K562 (cell line): ENCODE measurements at regions not wholly inside any gene's neighbourhood (a gene's known extent, or its start where the extent isn't known, plus 50 kb on each side); places are given as distances from the start of the nearest gene placed in this dataset.

Source experiments
- ARID2 ChIP-seq: fragments of 450-650 bp; IDR thresholded peaks from 2 replicates; pipeline ENCODE4 v1.6.1; 2017; ENCODE audit warnings: antibody characterized with exemption, mild to moderate bottlenecking
- XRCC3 ChIP-seq: fragments of 450-650 bp; IDR thresholded peaks from 2 replicates; pipeline ENCODE4 v1.6.1; 2017; ENCODE audit warnings: mild to moderate bottlenecking, moderate library complexity
- TF ChIP-seq, protein P1 (sequence below), 2 experiments: fragments of 450-650 bp in 1 of 2; sonication (generic) in 1 of 2; formaldehyde crosslinking in 1 of 2; IDR thresholded peaks; 2 replicates each; pipeline versions ENCODE4 v1.7.1 to v1.9.0; 2016 to 2022; ENCODE audit warnings: inconsistent platforms in 1 of 2, mild to moderate bottlenecking in 1 of 2, missing genetic modification reagents in 1 of 2
- TF ChIP-seq, protein P2 (sequence below): fragments of 150-350 bp; conservative IDR thresholded peaks from 2 replicates; pipeline ENCODE4 v1.6.1; 2014; ENCODE audit warnings: low read length
- TF ChIP-seq, protein P3 (sequence below): sonication (generic); formaldehyde crosslinking; IDR thresholded peaks from 2 replicates; pipeline ENCODE4 v1.8.0; 2023; ENCODE audit warnings: mild to moderate bottlenecking, missing genetic modification reagents
- TF ChIP-seq, protein P4 (sequence below): sonication (generic); formaldehyde crosslinking; IDR thresholded peaks from 2 replicates; pipeline ENCODE4 v1.8.0; 2023; ENCODE audit warnings: mild to moderate bottlenecking, missing genetic modification reagents

DNA sequence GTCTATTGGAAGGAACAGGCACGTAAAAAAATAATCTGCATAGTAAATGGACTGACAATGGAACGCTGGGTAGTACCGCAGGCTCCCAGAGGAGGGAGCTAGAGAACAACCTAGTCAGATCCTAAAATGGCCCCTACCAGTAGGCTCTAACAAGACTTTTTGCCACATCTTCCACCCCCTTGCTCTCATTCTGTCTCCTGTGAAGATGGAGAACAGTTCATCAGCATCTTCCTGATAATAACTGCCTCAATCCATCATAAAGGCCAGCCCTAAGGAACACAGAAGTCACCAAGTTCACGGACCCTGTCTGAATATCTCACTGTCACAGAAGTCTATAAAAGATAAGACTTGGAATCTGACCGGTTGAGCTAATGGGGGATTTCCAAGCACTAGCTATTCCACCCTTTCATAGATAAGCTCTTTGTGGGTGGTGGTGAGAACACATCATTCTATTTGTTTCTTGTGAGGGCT is 133.4 kb downstream of the SLC1A3 start (continued):
- TF ChIP-seq, protein P1, sequence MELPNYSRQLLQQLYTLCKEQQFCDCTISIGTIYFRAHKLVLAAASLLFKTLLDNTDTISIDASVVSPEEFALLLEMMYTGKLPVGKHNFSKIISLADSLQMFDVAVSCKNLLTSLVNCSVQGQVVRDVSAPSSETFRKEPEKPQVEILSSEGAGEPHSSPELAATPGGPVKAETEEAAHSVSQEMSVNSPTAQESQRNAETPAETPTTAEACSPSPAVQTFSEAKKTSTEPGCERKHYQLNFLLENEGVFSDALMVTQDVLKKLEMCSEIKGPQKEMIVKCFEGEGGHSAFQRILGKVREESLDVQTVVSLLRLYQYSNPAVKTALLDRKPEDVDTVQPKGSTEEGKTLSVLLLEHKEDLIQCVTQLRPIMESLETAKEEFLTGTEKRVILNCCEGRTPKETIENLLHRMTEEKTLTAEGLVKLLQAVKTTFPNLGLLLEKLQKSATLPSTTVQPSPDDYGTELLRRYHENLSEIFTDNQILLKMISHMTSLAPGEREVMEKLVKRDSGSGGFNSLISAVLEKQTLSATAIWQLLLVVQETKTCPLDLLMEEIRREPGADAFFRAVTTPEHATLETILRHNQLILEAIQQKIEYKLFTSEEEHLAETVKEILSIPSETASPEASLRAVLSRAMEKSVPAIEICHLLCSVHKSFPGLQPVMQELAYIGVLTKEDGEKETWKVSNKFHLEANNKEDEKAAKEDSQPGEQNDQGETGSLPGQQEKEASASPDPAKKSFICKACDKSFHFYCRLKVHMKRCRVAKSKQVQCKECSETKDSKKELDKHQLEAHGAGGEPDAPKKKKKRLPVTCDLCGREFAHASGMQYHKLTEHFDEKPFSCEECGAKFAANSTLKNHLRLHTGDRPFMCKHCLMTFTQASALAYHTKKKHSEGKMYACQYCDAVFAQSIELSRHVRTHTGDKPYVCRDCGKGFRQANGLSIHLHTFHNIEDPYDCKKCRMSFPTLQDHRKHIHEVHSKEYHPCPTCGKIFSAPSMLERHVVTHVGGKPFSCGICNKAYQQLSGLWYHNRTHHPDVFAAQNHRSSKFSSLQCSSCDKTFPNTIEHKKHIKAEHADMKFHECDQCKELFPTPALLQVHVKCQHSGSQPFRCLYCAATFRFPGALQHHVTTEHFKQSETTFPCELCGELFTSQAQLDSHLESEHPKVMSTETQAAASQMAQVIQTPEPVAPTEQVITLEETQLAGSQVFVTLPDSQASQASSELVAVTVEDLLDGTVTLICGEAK (IDR thresholded peaks at IDR 0.05), result no peak
- TF ChIP-seq, protein P1 (CRISPR knock-in tag; IDR thresholded peaks at IDR 0.05), result no peak
- TF ChIP-seq, protein P2, sequence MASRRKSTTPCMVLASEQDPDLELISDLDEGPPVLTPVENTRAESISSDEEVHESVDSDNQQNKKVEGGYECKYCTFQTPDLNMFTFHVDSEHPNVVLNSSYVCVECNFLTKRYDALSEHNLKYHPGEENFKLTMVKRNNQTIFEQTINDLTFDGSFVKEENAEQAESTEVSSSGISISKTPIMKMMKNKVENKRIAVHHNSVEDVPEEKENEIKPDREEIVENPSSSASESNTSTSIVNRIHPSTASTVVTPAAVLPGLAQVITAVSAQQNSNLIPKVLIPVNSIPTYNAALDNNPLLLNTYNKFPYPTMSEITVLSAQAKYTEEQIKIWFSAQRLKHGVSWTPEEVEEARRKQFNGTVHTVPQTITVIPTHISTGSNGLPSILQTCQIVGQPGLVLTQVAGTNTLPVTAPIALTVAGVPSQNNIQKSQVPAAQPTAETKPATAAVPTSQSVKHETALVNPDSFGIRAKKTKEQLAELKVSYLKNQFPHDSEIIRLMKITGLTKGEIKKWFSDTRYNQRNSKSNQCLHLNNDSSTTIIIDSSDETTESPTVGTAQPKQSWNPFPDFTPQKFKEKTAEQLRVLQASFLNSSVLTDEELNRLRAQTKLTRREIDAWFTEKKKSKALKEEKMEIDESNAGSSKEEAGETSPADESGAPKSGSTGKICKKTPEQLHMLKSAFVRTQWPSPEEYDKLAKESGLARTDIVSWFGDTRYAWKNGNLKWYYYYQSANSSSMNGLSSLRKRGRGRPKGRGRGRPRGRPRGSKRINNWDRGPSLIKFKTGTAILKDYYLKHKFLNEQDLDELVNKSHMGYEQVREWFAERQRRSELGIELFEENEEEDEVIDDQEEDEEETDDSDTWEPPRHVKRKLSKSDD, result peak; percentile 74
- peak; percentile 85 for TF ChIP-seq ARID2
- TF ChIP-seq, protein P3, sequence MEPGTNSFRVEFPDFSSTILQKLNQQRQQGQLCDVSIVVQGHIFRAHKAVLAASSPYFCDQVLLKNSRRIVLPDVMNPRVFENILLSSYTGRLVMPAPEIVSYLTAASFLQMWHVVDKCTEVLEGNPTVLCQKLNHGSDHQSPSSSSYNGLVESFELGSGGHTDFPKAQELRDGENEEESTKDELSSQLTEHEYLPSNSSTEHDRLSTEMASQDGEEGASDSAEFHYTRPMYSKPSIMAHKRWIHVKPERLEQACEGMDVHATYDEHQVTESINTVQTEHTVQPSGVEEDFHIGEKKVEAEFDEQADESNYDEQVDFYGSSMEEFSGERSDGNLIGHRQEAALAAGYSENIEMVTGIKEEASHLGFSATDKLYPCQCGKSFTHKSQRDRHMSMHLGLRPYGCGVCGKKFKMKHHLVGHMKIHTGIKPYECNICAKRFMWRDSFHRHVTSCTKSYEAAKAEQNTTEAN (CRISPR knock-in tag), result no peak
- TF ChIP-seq XRCC3, result no peak
- TF ChIP-seq, protein P4, sequence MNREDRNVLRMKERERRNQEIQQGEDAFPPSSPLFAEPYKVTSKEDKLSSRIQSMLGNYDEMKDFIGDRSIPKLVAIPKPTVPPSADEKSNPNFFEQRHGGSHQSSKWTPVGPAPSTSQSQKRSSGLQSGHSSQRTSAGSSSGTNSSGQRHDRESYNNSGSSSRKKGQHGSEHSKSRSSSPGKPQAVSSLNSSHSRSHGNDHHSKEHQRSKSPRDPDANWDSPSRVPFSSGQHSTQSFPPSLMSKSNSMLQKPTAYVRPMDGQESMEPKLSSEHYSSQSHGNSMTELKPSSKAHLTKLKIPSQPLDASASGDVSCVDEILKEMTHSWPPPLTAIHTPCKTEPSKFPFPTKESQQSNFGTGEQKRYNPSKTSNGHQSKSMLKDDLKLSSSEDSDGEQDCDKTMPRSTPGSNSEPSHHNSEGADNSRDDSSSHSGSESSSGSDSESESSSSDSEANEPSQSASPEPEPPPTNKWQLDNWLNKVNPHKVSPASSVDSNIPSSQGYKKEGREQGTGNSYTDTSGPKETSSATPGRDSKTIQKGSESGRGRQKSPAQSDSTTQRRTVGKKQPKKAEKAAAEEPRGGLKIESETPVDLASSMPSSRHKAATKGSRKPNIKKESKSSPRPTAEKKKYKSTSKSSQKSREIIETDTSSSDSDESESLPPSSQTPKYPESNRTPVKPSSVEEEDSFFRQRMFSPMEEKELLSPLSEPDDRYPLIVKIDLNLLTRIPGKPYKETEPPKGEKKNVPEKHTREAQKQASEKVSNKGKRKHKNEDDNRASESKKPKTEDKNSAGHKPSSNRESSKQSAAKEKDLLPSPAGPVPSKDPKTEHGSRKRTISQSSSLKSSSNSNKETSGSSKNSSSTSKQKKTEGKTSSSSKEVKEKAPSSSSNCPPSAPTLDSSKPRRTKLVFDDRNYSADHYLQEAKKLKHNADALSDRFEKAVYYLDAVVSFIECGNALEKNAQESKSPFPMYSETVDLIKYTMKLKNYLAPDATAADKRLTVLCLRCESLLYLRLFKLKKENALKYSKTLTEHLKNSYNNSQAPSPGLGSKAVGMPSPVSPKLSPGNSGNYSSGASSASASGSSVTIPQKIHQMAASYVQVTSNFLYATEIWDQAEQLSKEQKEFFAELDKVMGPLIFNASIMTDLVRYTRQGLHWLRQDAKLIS (CRISPR knock-in tag), result no peak
